ENCODE measurements at regions not wholly inside any gene's neighbourhood (a gene's known extent, or its start where the extent isn't known, plus 50 kb on each side); places are given as distances from the start of the nearest gene placed in this dataset.

DNA sequence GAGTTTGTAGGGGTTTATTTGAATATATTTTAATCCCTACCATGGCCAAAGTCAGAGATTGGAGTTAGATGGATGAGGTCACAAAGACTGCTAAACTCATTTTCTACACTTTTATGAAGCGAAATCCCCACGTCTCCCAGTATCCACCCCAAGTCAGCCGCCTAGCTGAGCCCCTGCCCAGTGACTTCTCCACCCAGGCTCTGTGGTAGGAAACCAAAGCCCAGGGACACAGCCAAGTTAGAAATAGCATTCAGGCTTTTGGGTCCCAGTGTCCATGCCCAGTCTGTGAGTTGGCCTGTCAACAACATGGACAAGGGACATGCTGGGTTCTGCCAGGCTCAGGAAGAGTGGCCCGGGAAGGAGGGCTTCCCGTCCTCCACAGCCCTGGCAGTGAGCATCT, 474.0 kb downstream of the FOXO1 start:
- Mint-ChIP-seq H3K9me3 (no peaks in the 10 kb centered on the region), H3K4me1 (ENCODE audit: low read depth) (peaks cover 47% of the 10 kb centered on the region), H3K36me3 (ENCODE audit: low read depth) (peaks cover 5% of the 10 kb centered on the region)

DNA sequence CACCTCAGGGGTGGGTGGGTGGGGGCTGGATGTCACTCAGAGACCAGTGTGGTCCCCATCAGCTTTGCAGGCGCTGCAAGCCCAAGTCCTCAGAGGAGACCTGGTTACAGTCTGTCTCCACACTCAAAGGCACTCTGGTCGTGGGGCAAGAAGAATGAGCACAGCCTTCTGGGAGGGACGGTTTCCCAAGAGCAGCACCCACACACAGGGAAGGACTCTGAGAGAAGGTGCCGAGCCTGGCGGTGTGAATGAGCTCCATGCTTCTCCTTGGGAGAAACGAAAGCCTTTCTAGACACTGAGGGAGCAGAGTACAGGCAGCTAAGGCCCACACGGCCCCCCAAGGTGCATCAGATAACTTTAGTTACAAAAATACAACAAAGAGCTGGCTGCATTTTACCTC, 473.6 kb downstream of the FOXO1 start:
- Mint-ChIP-seq H3K27me3 (ENCODE audit: low read depth) (peaks cover 3% of the 10 kb centered on the region), H3K4me3 (no peak overlapping the region), H3K27ac (no peak overlapping the region), H3K36me3 (ENCODE audit: low read depth) (peaks cover 5% of the 10 kb centered on the region), H3K4me1 (ENCODE audit: low read depth) (peaks cover 43% of the 10 kb centered on the region), H3K9me3 (no peaks in the 10 kb centered on the region)

More for the DNA sequence above, 474.0 kb downstream of the FOXO1 start:
- Mint-ChIP-seq H3K27ac (no peak overlapping the region), H3K27me3 (ENCODE audit: low read depth) (peaks cover 3% of the 10 kb centered on the region), H3K4me3 (no peak overlapping the region)

GRCh38 chr13:40193286-40194223, 472.9 kb downstream of the FOXO1 start:
- H3K27ac Mint-ChIP-seq, result no peak overlapping the region
- peaks cover 5% of the 10 kb centered on the region for H3K36me3 Mint-ChIP-seq (ENCODE audit: low read depth)
- peaks cover 36% of the 10 kb centered on the region for H3K4me1 Mint-ChIP-seq (ENCODE audit: low read depth)
- H3K27me3 Mint-ChIP-seq (ENCODE audit: low read depth), result peaks cover 3% of the 10 kb centered on the region
- H3K9me3 Mint-ChIP-seq, result no peaks in the 10 kb centered on the region
- no peak overlapping the region for H3K4me3 Mint-ChIP-seq

DNA sequence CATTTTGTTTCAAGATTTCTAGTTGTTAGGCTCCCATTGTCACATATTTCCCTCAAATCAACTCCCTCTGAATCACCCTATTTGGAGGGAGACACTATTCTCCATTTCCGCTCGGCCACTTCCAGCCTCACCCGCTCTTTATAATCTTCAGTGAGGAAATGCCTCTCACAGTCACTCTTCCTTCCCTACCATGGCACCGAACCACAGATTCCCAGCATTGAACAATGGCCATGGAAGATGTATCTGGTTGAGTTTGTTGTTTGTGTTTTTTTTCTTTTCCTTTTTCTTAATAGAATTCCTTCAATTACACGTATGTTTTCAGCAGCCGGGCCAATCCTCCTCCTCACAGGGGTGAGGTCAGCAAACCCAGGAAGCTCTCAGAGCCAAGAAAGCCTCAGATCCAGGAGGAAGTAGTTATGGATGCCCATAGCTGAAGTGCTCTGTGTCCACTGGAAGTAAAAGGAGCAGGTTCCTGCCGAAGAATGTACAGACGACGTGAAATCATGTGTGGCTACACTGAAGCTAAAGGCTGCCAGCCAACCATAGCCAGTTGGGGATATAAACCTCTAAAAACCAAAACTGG, 472.1 kb downstream of the FOXO1 start:
- H3K4me1 Mint-ChIP-seq (ENCODE audit: low read depth), result peaks cover 29% of the 10 kb centered on the region
- no peaks in the 10 kb centered on the region for H3K9me3 Mint-ChIP-seq
- H3K4me3 Mint-ChIP-seq, result no peak overlapping the region
- peaks cover 3% of the 10 kb centered on the region for H3K27me3 Mint-ChIP-seq (ENCODE audit: low read depth)
- no peak overlapping the region for H3K27ac Mint-ChIP-seq
- H3K36me3 Mint-ChIP-seq (ENCODE audit: low read depth), result peaks cover 7% of the 10 kb centered on the region

GRCh38 chr13:40197049-40197448, 469.4 kb downstream of the FOXO1 start:
- Mint-ChIP-seq H3K27ac (no peak overlapping the region), H3K9me3 (no peaks in the 10 kb centered on the region), H3K4me1 (ENCODE audit: low read depth) (peaks cover 10% of the 10 kb centered on the region), H3K27me3 (ENCODE audit: low read depth) (peaks cover 3% of the 10 kb centered on the region), H3K36me3 (ENCODE audit: low read depth) (peaks cover 4% of the 10 kb centered on the region), H3K4me3 (no peak overlapping the region)

DNA sequence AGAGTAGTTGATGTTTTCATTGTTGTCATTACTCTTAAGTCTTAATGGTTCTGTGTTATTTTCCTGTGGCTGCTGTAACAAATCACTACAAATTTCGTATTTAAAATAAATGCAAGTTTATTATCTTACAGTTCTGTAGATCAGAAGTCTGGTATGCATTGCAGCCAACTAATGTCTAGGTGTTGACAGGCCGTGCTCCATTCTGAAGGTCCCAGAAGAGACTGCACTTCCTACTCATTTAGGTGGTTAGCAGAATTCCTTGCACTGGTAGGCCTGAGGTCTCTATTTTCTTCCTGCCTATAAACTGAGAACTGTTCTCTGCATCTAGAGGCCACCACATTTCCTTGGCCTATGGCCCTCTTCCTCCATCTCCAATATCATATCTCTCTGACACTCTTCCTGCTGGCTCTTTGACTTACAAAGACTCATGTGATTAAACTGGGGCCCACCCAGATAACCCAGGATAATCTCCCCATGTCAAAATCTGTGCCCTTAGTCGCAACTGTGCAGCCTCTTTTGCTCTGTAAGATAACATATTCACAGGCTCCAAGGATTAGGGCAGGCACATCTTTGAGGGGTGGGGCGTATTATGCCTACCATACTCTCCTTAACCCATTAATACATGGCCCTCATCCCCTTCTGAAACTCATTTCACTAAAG, 468.4 kb downstream of the FOXO1 start:
- Mint-ChIP-seq H3K27ac (no peak overlapping the region), H3K9me3 (no peaks in the 10 kb centered on the region), H3K4me3 (no peak overlapping the region), H3K4me1 (ENCODE audit: low read depth) (peaks cover 11% of the 10 kb centered on the region), H3K36me3 (ENCODE audit: low read depth) (peaks cover 4% of the 10 kb centered on the region), H3K27me3 (ENCODE audit: low read depth) (peaks cover 3% of the 10 kb centered on the region)

DNA sequence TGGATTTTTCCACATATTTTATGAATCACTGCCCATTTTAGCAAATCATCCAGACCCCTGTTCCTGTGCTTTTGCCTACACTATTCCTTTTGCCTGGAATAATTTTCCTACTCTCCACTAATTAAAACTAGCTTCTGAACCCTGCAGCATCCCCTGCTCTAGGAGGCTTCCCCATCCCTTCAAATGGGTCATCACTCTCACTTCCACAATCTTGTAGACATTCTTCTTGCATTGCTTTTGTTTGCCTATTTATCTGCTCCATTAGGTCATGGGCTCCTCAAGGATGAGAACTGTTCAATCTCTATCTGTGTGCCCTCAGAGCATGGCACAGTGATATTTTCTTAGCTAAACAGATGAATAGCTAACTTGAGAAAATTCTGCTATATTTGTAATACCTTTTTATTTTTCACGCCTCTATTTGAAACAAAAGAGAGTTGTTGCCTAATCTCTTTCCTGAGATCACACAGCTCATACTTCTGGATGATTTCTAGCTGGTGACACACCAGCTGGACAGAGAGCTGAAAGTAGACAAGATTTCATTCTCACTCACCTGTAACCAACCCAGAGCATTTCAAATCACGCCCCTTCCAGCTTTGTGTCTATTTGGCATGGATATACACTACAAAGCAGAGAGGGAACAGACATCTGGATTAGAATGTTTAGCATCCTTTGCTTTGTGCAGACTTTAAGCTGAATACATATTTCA, 466.0 kb downstream of the FOXO1 start:
- peaks cover 22% of the 10 kb centered on the region for H3K4me1 Mint-ChIP-seq (ENCODE audit: low read depth)
- no peaks in the 10 kb centered on the region for H3K9me3 Mint-ChIP-seq
- no peak overlapping the region for H3K4me3 Mint-ChIP-seq
- H3K27me3 Mint-ChIP-seq (ENCODE audit: low read depth), result no peaks in the 10 kb centered on the region
- H3K27ac Mint-ChIP-seq, result no peak overlapping the region
- peaks cover 9% of the 10 kb centered on the region for H3K36me3 Mint-ChIP-seq (ENCODE audit: low read depth)

DNA sequence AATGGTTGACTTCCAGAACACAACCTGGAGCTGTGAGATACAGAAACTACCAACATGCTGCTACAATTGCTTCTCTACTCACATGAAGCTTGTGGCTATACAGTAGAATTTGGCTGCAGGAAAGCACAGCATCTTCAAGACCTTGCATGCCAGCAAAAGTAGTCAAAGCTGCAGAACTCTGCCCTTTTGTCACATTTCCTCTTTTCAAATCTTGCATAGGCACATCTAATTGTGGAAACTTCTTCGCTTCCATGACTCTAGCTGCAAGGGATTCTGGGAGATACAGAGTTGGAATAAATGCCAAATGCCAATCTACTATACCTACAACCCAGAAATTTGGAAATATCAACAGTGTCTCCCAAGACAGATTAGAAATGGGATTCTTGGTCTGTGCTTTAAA, 462.2 kb downstream of the FOXO1 start:
- no peak overlapping the region for H3K27ac Mint-ChIP-seq
- no peak overlapping the region for H3K4me3 Mint-ChIP-seq
- peaks cover 3% of the 10 kb centered on the region for H3K9me3 Mint-ChIP-seq
- H3K4me1 Mint-ChIP-seq (ENCODE audit: low read depth), result peaks cover 48% of the 10 kb centered on the region
- peaks cover 26% of the 10 kb centered on the region for H3K36me3 Mint-ChIP-seq (ENCODE audit: low read depth)
- H3K27me3 Mint-ChIP-seq (ENCODE audit: low read depth), result no peaks in the 10 kb centered on the region

DNA sequence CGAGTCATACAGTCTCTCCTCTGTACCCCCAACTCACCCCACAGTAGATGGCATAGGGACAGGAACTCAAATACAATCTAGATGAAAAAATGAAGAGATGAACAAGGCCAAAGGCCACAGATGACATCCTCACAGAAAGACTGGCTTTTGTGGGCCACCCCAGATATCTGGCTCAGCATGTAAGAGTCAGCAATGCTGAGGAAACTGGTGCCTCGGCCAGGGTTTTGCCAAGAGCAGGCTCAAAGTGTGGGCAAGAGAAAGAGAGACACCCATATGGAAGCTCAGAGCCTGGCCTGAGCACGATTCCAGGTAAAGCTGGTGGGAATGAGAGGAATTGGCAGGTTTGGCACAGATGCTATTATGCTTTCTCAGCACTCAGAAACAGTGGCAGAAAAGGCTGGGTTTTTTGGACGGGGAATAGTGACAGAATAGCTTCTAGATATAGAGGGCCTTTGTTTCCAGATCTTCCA, 460.6 kb downstream of the FOXO1 start:
- peaks cover 3% of the 10 kb centered on the region for H3K9me3 Mint-ChIP-seq
- no peak overlapping the region for H3K4me3 Mint-ChIP-seq
- peaks cover 23% of the 10 kb centered on the region for H3K36me3 Mint-ChIP-seq (ENCODE audit: low read depth)
- peak overlapping the region; percentile 98 for H3K27ac Mint-ChIP-seq
- H3K4me1 Mint-ChIP-seq (ENCODE audit: low read depth), result peaks cover 41% of the 10 kb centered on the region
- no peaks in the 10 kb centered on the region for H3K27me3 Mint-ChIP-seq (ENCODE audit: low read depth)

GRCh38 chr13:40206241-40207000, 460.0 kb downstream of the FOXO1 start:
- H3K4me3 Mint-ChIP-seq, result peak overlapping the region; percentile 52
- H3K27ac Mint-ChIP-seq, result peak overlapping the region; percentile 98
- peaks cover 42% of the 10 kb centered on the region for H3K4me1 Mint-ChIP-seq (ENCODE audit: low read depth)
- H3K9me3 Mint-ChIP-seq, result peaks cover 3% of the 10 kb centered on the region
- H3K36me3 Mint-ChIP-seq (ENCODE audit: low read depth), result peaks cover 23% of the 10 kb centered on the region
- no peaks in the 10 kb centered on the region for H3K27me3 Mint-ChIP-seq (ENCODE audit: low read depth)

- Mint-ChIP-seq H3K4me1 (ENCODE audit: low read depth) (peaks cover 48% of the 10 kb centered on the region), H3K27ac (peak overlapping the region; percentile 98), H3K9me3 (peaks cover 3% of the 10 kb centered on the region), H3K36me3 (ENCODE audit: low read depth) (peaks cover 22% of the 10 kb centered on the region), H3K4me3 (peak overlapping the region; percentile 52), H3K27me3 (ENCODE audit: low read depth) (no peaks in the 10 kb centered on the region)
Observed at GRCh38 chr13:40207001-40207478, 459.4 kb downstream of the FOXO1 start.

DNA sequence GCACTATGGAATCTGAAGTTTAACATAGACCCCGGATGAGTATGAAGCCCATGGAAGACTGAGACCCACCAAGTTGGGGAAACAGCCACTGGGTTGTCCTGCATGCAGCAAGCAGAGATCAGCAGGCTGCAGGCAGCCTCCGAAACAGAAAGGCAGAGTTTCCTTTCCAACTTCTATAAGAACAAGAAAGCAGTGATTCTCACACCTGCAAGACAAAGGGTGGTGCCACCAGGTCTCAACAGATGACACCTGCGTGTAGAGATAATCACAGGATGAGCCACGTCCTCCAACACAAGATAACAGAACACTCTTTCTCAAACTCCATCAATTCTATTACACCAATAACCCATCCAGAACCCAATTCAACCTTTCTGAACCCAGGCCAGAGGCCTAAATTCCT, 457.9 kb downstream of the FOXO1 start:
- Mint-ChIP-seq H3K27ac (peak overlapping the region; percentile 3), H3K9me3 (peaks cover 3% of the 10 kb centered on the region), H3K4me3 (no peak overlapping the region), H3K4me1 (ENCODE audit: low read depth) (peaks cover 48% of the 10 kb centered on the region), H3K27me3 (ENCODE audit: low read depth) (no peaks in the 10 kb centered on the region), H3K36me3 (ENCODE audit: low read depth) (peaks cover 24% of the 10 kb centered on the region)

GRCh38 chr13:40210865-40211585, 455.4 kb downstream of the FOXO1 start:
- H3K9me3 Mint-ChIP-seq, result peaks cover 3% of the 10 kb centered on the region
- peaks cover 38% of the 10 kb centered on the region for H3K4me1 Mint-ChIP-seq (ENCODE audit: low read depth)
- H3K36me3 Mint-ChIP-seq (ENCODE audit: low read depth), result peaks cover 14% of the 10 kb centered on the region
- H3K27ac Mint-ChIP-seq, result no peak overlapping the region
- H3K4me3 Mint-ChIP-seq, result no peak overlapping the region
- no peaks in the 10 kb centered on the region for H3K27me3 Mint-ChIP-seq (ENCODE audit: low read depth)

All from T-helper 1 cell treated with Interleukin-12 subunit alpha and Interleukin-12 subunit beta and Interleukin-4 antibody, amounts not matched to agents 30 μg/mL and 1 μg/mL, for 36 hours (primary cell).